IMR-90 (cell line): ENCODE measurements at regions not wholly inside any gene's neighbourhood (a gene's known extent, or its start where the extent isn't known, plus 50 kb on each side); places are given as distances from the start of the nearest gene placed in this dataset.

Experiments used
- BHLHE40 ChIP-seq: fragments of 150-350 bp; IDR thresholded peaks from 2 replicates; pipeline ENCODE4 v1.6.1; 2016; ENCODE audit warnings: mild to moderate bottlenecking, low read depth, low read length
- CEBPB ChIP-seq: IDR thresholded peaks from 2 replicates; pipeline ENCODE4 v1.6.1; 2012; ENCODE audit warnings: low read depth, low read length, improper control_type of control experiment
- CHD1 ChIP-seq: IDR thresholded peaks from 2 replicates; pipeline ENCODE4 v1.6.1; 2012; ENCODE audit warnings: low read depth, low read length, improper control_type of control experiment
- POLR2A ChIP-seq: IDR thresholded peaks from 2 replicates; pipeline ENCODE4 v1.6.1; 2012; ENCODE audit warnings: mild to moderate bottlenecking, low read depth, low read length
- SMC3 ChIP-seq: fragments of 150-350 bp; IDR thresholded peaks from 2 replicates; pipeline ENCODE4 v1.6.1; 2016; ENCODE audit warnings: low read depth, mild to moderate bottlenecking, antibody characterized with exemption, low read length, moderate library complexity
- TF ChIP-seq, protein P1 (sequence below): conservative IDR thresholded peaks from 2 replicates; pipeline ENCODE4 v1.5.1; 2012; ENCODE audit warnings: mild to moderate bottlenecking, low read depth, low read length, improper control_type of control experiment
- TF ChIP-seq, protein P2 (sequence below): fragments of 150-350 bp; IDR thresholded peaks from 2 replicates; pipeline ENCODE4 v1.6.1; 2017; ENCODE audit warnings: mild to moderate bottlenecking, antibody characterized with exemption, low read length, low read depth

DNA sequence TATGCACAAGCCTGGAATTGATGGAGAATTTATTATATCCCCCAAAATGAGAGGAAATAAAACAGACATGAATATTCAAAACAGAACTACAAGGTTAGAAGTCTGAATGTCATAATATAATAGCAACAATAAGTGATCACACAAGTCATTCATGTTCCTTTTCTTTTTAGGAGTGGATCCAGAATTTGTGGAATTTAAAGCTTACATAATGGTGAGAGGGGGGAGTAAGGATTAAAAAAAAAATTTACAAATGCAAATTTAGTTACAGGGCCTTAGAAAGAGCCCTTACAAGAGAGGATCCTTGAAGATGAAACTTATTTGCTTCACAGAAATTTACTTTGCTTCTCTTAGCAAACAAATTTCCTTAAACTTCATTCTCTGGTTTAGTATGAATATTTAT lies 716.1 kb upstream of the CXADR start:
- TF ChIP-seq, protein P1, sequence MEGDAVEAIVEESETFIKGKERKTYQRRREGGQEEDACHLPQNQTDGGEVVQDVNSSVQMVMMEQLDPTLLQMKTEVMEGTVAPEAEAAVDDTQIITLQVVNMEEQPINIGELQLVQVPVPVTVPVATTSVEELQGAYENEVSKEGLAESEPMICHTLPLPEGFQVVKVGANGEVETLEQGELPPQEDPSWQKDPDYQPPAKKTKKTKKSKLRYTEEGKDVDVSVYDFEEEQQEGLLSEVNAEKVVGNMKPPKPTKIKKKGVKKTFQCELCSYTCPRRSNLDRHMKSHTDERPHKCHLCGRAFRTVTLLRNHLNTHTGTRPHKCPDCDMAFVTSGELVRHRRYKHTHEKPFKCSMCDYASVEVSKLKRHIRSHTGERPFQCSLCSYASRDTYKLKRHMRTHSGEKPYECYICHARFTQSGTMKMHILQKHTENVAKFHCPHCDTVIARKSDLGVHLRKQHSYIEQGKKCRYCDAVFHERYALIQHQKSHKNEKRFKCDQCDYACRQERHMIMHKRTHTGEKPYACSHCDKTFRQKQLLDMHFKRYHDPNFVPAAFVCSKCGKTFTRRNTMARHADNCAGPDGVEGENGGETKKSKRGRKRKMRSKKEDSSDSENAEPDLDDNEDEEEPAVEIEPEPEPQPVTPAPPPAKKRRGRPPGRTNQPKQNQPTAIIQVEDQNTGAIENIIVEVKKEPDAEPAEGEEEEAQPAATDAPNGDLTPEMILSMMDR, result no peak
- TF ChIP-seq POLR2A (no peak), BHLHE40 (no peak), CEBPB (no peak), SMC3 (no peak), CHD1 (no peak)
- TF ChIP-seq, protein P2, sequence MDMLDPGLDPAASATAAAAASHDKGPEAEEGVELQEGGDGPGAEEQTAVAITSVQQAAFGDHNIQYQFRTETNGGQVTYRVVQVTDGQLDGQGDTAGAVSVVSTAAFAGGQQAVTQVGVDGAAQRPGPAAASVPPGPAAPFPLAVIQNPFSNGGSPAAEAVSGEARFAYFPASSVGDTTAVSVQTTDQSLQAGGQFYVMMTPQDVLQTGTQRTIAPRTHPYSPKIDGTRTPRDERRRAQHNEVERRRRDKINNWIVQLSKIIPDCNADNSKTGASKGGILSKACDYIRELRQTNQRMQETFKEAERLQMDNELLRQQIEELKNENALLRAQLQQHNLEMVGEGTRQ, result no peak
